ENCODE measurements at regions not wholly inside any gene's neighbourhood (a gene's known extent, or its start where the extent isn't known, plus 50 kb on each side); places are given as distances from the start of the nearest gene placed in this dataset.

- WGBS, 2 donors (ENCODE audit: low coverage in 1 of 2) = 73 to 89% methylated on average over 9 of the region's 9 CpGs
- H3K4me3 ChIP-seq = no peak overlapping the region
- in situ Hi-C loops (cut with MboI; ENCODE audit: low pct_ligation_motif_present in 1 of 4, low pct_unique_long_range_greater_than_20kb in 1 of 4, low sequenced_read_pairs in 3 of 4) (no loop called here), intact Hi-C loops (cut with DNase I; ENCODE audit: low total_unique reads) (no loop called here)
- H3K27ac ChIP-seq = no peak overlapping the region
- no peaks in the 10 kb centered on the region for H3K36me3 ChIP-seq
- TF ChIP-seq POLR2A (IDR thresholded peaks at IDR 0.05) (no peak), POLR2AphosphoS5 (IDR thresholded peaks at IDR 0.05) (no peak), CTCF (IDR thresholded peaks at IDR 0.05) (no peak), EP300 (IDR thresholded peaks at IDR 0.05; ENCODE audit: low read depth) (no peak)
- peaks cover 0 to 3% (median 0%) of the 10 kb centered on the region in 4 donors for H3K4me1 ChIP-seq
- no peak for DNase-seq
- no peaks in the 10 kb centered on the region for H3K27me3 ChIP-seq
- H3K9me3 ChIP-seq = no peaks in the 10 kb centered on the region
Observed at GRCh38 chr6:14730654-14731053, 515.2 kb upstream of the JARID2 start.

GRCh38 chr6:14731611-14732010 lies 514.3 kb upstream of the JARID2 start:
- no peaks in the 10 kb centered on the region for H3K36me3 ChIP-seq
- intact Hi-C loops (cut with DNase I; ENCODE audit: low total_unique reads) (no loop called here), in situ Hi-C loops (cut with MboI; ENCODE audit: low pct_ligation_motif_present in 1 of 4, low pct_unique_long_range_greater_than_20kb in 1 of 4, low sequenced_read_pairs in 3 of 4) (no loop called here)
- no peak for DNase-seq
- H3K4me3 ChIP-seq = no peak overlapping the region
- H3K9me3 ChIP-seq = no peaks in the 10 kb centered on the region
- WGBS, 2 donors (ENCODE audit: low coverage in 1 of 2) = 78% methylated on average over 1 of the region's 1 CpG
- H3K27me3 ChIP-seq = no peaks in the 10 kb centered on the region
- no peak for TF ChIP-seq POLR2A (IDR thresholded peaks at IDR 0.05)
- peaks cover 0 to 3% (median 0%) of the 10 kb centered on the region in 4 donors for H3K4me1 ChIP-seq
- H3K27ac ChIP-seq = no peak overlapping the region

- Histone ChIP-seq H3K27me3 (no peaks in the 10 kb centered on the region), H3K36me3 (no peaks in the 10 kb centered on the region), H3K27ac (no peak overlapping the region), H3K9me3 (no peaks in the 10 kb centered on the region), H3K4me3 (no peak overlapping the region), H3K4me1 (peaks cover 0 to 3% (median 0%) of the 10 kb centered on the region in 4 donors)
- WGBS, 2 donors (ENCODE audit: low coverage in 1 of 2) = 60 to 86% methylated on average over 1 to 4 of the region's 4 CpGs
- no peak for DNase-seq
- in situ Hi-C loops (cut with MboI; ENCODE audit: low pct_ligation_motif_present in 1 of 4, low pct_unique_long_range_greater_than_20kb in 1 of 4, low sequenced_read_pairs in 3 of 4) = no loop called here
- no peak for TF ChIP-seq POLR2A (IDR thresholded peaks at IDR 0.05)
- TF ChIP-seq CTCF (IDR thresholded peaks at IDR 0.05) = no peak
- TF ChIP-seq POLR2AphosphoS5 (IDR thresholded peaks at IDR 0.05) = no peak
- no peak for TF ChIP-seq EP300 (IDR thresholded peaks at IDR 0.05; ENCODE audit: low read depth)
- intact Hi-C loops (cut with DNase I; ENCODE audit: low total_unique reads) = no loop called here
Observed at GRCh38 chr6:14732226-14732843, 513.5 kb upstream of the JARID2 start.

GRCh38 chr6:14732844-14733757 lies 512.8 kb upstream of the JARID2 start:
- H3K9me3 ChIP-seq = no peaks in the 10 kb centered on the region
- H3K36me3 ChIP-seq = no peaks in the 10 kb centered on the region
- H3K4me3 ChIP-seq = no peak overlapping the region
- intact Hi-C loops (cut with DNase I; ENCODE audit: low total_unique reads) (no loop called here), in situ Hi-C loops (cut with MboI; ENCODE audit: low pct_ligation_motif_present in 1 of 4, low pct_unique_long_range_greater_than_20kb in 1 of 4, low sequenced_read_pairs in 3 of 4) (no loop called here)
- 74 to 78% methylated on average over 11 to 17 of the region's 17 CpGs for WGBS, 2 donors (ENCODE audit: low coverage in 1 of 2)
- no peak for DNase-seq
- peaks cover 0 to 3% (median 0%) of the 10 kb centered on the region in 4 donors for H3K4me1 ChIP-seq
- H3K27me3 ChIP-seq = no peaks in the 10 kb centered on the region
- H3K27ac ChIP-seq = no peak overlapping the region
- TF ChIP-seq CTCF (IDR thresholded peaks at IDR 0.05) (no peak), POLR2AphosphoS5 (IDR thresholded peaks at IDR 0.05) (no peak), EP300 (IDR thresholded peaks at IDR 0.05; ENCODE audit: low read depth) (no peak), POLR2A (IDR thresholded peaks at IDR 0.05) (no peak)
